ENCODE measurements at regions not wholly inside any gene's neighbourhood (a gene's known extent, or its start where the extent isn't known, plus 50 kb on each side); places are given as distances from the start of the nearest gene placed in this dataset.

- H3K27ac ChIP-seq (ENCODE audit: control insufficient read depth, insufficient read depth), result no peak overlapping the region
- no peak for FAIRE-seq
These were observed 429.0 kb downstream of the ETV1 start for GRCh38 chr7:13560441-13560840.

DNA sequence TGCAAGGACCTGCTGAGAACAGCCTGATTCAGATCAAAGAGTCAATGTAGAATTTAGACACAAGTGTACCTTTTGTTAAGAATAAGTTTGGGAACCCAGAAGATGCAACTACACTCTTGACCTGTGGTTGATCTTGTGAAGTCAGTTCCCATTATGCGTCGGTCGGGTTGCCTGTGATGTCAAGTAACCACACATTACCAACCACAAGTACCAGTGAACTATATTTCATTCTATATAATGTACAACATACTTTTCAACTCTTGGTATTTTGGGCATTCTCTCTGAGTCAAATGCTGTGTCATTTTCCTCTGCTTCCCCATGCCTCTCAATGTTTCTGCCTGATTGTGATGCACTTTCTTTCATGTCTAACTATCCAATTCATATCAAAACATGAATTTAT lies 426.2 kb downstream of the ETV1 start:
- Histone ChIP-seq H3K4me1 (ENCODE audit: control insufficient read depth, insufficient read depth, low read length) (no peaks in the 10 kb centered on the region), H4K20me1 (ENCODE audit: control insufficient read depth, insufficient read depth) (no peaks in the 10 kb centered on the region), H3K9ac (ENCODE audit: control insufficient read depth, insufficient read depth, low read length) (no peak overlapping the region), H3K27ac (ENCODE audit: control insufficient read depth, insufficient read depth) (no peak overlapping the region), H3K4me3 (no peak overlapping the region), H3K4me2 (ENCODE audit: control insufficient read depth, insufficient read depth) (no peak overlapping the region), H3K36me3 (ENCODE audit: control insufficient read depth in 2 of 2, insufficient read depth in 2 of 2, low read length in 1 of 2) (no peaks in the 10 kb centered on the region), H3K9me3 (replicated peaks; ENCODE audit: control insufficient read depth, insufficient read depth, low read length) (no peaks in the 10 kb centered on the region), H3K79me2 (ENCODE audit: control insufficient read depth, insufficient read depth, low read length) (no peaks in the 10 kb centered on the region), H2AFZ (ENCODE audit: control insufficient read depth, low read depth, low read length) (no peak overlapping the region), H3K27me3 (replicated peaks in 1 of 2; ENCODE audit: control insufficient read depth in 2 of 2, insufficient read depth in 2 of 2, low read length in 1 of 2) (no peaks in the 10 kb centered on the region)
- ChIA-PET POLR2A (no interaction called here), CTCF (interaction anchor here (1.4 kb wide), 1 partner anchor 10 kb away, joined by 3 read pairs; no protein-coding TSS in a partner anchor), RAD21 (ENCODE audit: unreplicated experiment) (no interaction called here), SMC1A (ENCODE audit: uncharacterized antibody, unreplicated experiment) (no interaction called here)
- WGBS (ENCODE audit: insufficient coverage, insufficient replicate concordance, low lambda C conversion rate, missing lambda C conversion rate), result 48% methylated on average over 3 of the region's 3 CpGs
- DNase-seq (ENCODE audit: low read depth, low spot score) (no peak), ATAC-seq (peak; percentile 21; the same call in 1 of the 3 replicates), FAIRE-seq (no peak)
- intact Hi-C loops (cut with micrococcal nuclease; ENCODE audit: unreplicated experiment), result no loop called here
- no TSS peak for BruUV-seq (replicated peaks)
- TF ChIP-seq STAT3 (IDR thresholded peaks at IDR 0.05; ENCODE audit: low read depth, low read length) (no peak), CHD4 (IDR thresholded peaks at IDR 0.05) (no peak), PAX8 (IDR thresholded peaks at IDR 0.05) (no peak), SIN3A (IDR thresholded peaks at IDR 0.05; ENCODE audit: low read depth, low read length) (no peak), EP300 (IDR thresholded peaks at IDR 0.05; ENCODE audit: borderline replicate concordance in 1 of 2, control insufficient read depth in 1 of 2, low read depth in 2 of 2, low read length in 2 of 2) (no peak), RFX5 (IDR thresholded peaks at IDR 0.05; ENCODE audit: low read depth, low read length) (no peak), POLR2AphosphoS2 (IDR thresholded peaks at IDR 0.05; ENCODE audit: low read depth, low read length) (no peak), BHLHE40 (IDR thresholded peaks at IDR 0.05; ENCODE audit: borderline replicate concordance in 1 of 2, low read depth in 2 of 2, low read length in 1 of 2) (no peak)
- TF ChIP-seq, protein P1, sequence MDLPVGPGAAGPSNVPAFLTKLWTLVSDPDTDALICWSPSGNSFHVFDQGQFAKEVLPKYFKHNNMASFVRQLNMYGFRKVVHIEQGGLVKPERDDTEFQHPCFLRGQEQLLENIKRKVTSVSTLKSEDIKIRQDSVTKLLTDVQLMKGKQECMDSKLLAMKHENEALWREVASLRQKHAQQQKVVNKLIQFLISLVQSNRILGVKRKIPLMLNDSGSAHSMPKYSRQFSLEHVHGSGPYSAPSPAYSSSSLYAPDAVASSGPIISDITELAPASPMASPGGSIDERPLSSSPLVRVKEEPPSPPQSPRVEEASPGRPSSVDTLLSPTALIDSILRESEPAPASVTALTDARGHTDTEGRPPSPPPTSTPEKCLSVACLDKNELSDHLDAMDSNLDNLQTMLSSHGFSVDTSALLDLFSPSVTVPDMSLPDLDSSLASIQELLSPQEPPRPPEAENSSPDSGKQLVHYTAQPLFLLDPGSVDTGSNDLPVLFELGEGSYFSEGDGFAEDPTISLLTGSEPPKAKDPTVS (IDR thresholded peaks at IDR 0.05; ENCODE audit: low read depth, low read length), result no peak
- in situ Hi-C loops (cut with MboI), result no loop called here

More at GRCh38 chr7:13560441-13560840, 429.0 kb downstream of the ETV1 start:
- Histone ChIP-seq H3K36me3 (ENCODE audit: control insufficient read depth in 2 of 2, insufficient read depth in 2 of 2, low read length in 1 of 2) (no peaks in the 10 kb centered on the region), H3K4me1 (ENCODE audit: control insufficient read depth, insufficient read depth, low read length) (no peaks in the 10 kb centered on the region), H3K4me3 (no peak overlapping the region), H3K4me2 (ENCODE audit: control insufficient read depth, insufficient read depth) (no peak overlapping the region), H3K79me2 (ENCODE audit: control insufficient read depth, insufficient read depth, low read length) (no peaks in the 10 kb centered on the region), H4K20me1 (ENCODE audit: control insufficient read depth, insufficient read depth) (no peaks in the 10 kb centered on the region), H3K27me3 (replicated peaks in 1 of 2; ENCODE audit: control insufficient read depth in 2 of 2, insufficient read depth in 2 of 2, low read length in 1 of 2) (no peaks in the 10 kb centered on the region), H2AFZ (ENCODE audit: control insufficient read depth, low read depth, low read length) (no peak overlapping the region), H3K9me3 (replicated peaks; ENCODE audit: control insufficient read depth, insufficient read depth, low read length) (no peaks in the 10 kb centered on the region), H3K9ac (ENCODE audit: control insufficient read depth, insufficient read depth, low read length) (no peak overlapping the region)
- TF ChIP-seq PML (IDR thresholded peaks at IDR 0.05; ENCODE audit: low read length) (no peak), SP1 (IDR thresholded peaks at IDR 0.05; ENCODE audit: low read depth, low read length) (no peak), ETV6 (conservative IDR thresholded peaks at IDR 0.05 in 1 of 2, IDR thresholded peaks at IDR 0.05 in 1 of 2; ENCODE audit: borderline replicate concordance in 1 of 2, low read depth in 1 of 2) (no peak)
- ChIA-PET POLR2A (no interaction called here), RAD21 (ENCODE audit: unreplicated experiment) (no interaction called here), CTCF (no interaction called here), SMC1A (ENCODE audit: uncharacterized antibody, unreplicated experiment) (no interaction called here)
- intact Hi-C loops (cut with micrococcal nuclease; ENCODE audit: unreplicated experiment), result no loop called here
- DNase-seq (ENCODE audit: low read depth, low spot score) (no peak), ATAC-seq (no peak)
- in situ Hi-C loops (cut with MboI), result no loop called here
- no TSS peak for BruUV-seq (replicated peaks)

Data from GM12878 (cell line).